Lower leg skin (tissue), 4 donors: ENCODE measurements at regions not wholly inside any gene's neighbourhood (a gene's known extent, or its start where the extent isn't known, plus 50 kb on each side); places are given as distances from the start of the nearest gene placed in this dataset.
A peak's percentile ranks its signal among the peaks of the same experiment; 100 is the strongest.

Experiments
- DNase-seq, 2 donors: peaks; one replicate each; pipeline ENCODE4 v3.0.0-alpha.2; 2019; ENCODE audit warnings: low spot score in 2 of 2
- H3K4me3 ChIP-seq: fragments of 200-600 bp; sonication (generic); 2 replicates; pipeline ENCODE4 v1.5.1; 2017; ENCODE audit warnings: mild to moderate bottlenecking, low read depth; ENCODE audit not compliant: poor library complexity, severe bottlenecking
- CTCF ChIP-seq, 3 donors: fragments of 450-650 bp; IDR thresholded peaks; one replicate each; pipeline ENCODE4 v1.5.1; 2016; ENCODE audit warnings: antibody characterized with exemption in 3 of 3, mild to moderate bottlenecking in 3 of 3, moderate library complexity in 2 of 3
- POLR2A ChIP-seq, 2 donors: fragments of 450-650 bp; IDR thresholded peaks; one replicate each; pipeline ENCODE4 v1.6.1; 2016 to 2017; ENCODE audit warnings: antibody characterized with exemption in 2 of 2, mild to moderate bottlenecking in 1 of 2, moderate library complexity in 1 of 2
- WGBS, 2 donors: methylation state at CpG; one replicate each; pipeline ENCODE4 v1.1.5; 2018; 5-methylcytosine and 5-hydroxymethylcytosine counted together
- intact Hi-C: fragments of 100-400 bp; cut with DNase I; formaldehyde crosslinking; loops from one replicate; pipeline ENCODE4 v1.15.0; 2023; ENCODE audit warnings: low total_unique reads

- intact Hi-C loops: no loop called here
- no peak overlapping the region for H3K4me3 ChIP-seq
- WGBS, 2 donors: 78 to 81% methylated on average over 27 of the region's 27 CpGs
Measured at GRCh38 chr22:49371325-49372110, 456.2 kb downstream of the BRD1 start.

GRCh38 chr22:49370627-49371301 lies 456.9 kb downstream of the BRD1 start:
- TF ChIP-seq CTCF (IDR thresholded peaks at IDR 0.05) (no peak), POLR2A (IDR thresholded peaks at IDR 0.05) (no peak)
- peak; percentile 4 to 56 for DNase-seq
- no peak overlapping the region for H3K4me3 ChIP-seq
- WGBS, 2 donors: 61 to 73% methylated on average over 27 to 29 of the region's 29 CpGs
- intact Hi-C loops: no loop called here

More at GRCh38 chr22:49371325-49372110, 456.2 kb downstream of the BRD1 start:
- DNase-seq: peak; percentile 8 to 70
- TF ChIP-seq CTCF (IDR thresholded peaks at IDR 0.05) (no peak), POLR2A (IDR thresholded peaks at IDR 0.05) (no peak)

GRCh38 chr22:49369726-49370626 lies 457.7 kb downstream of the BRD1 start:
- WGBS, 2 donors: 57 to 65% methylated on average over 22 of the region's 22 CpGs
- intact Hi-C loops: no loop called here
- TF ChIP-seq POLR2A (IDR thresholded peaks at IDR 0.05) (no peak), CTCF (IDR thresholded peaks at IDR 0.05) (no peak)
- DNase-seq: peak; percentile 7 to 40
- no peak overlapping the region for H3K4me3 ChIP-seq

GRCh38 chr22:49368976-49369725 lies 458.5 kb downstream of the BRD1 start:
- TF ChIP-seq POLR2A (IDR thresholded peaks at IDR 0.05): no peak
- TF ChIP-seq CTCF (IDR thresholded peaks at IDR 0.05): no peak
- DNase-seq: peak; percentile 13 to 72
- WGBS, 2 donors: 46 to 47% methylated on average over 31 to 41 of the region's 41 CpGs
- intact Hi-C loops: no loop called here
- no peak overlapping the region for H3K4me3 ChIP-seq
